SK-N-SH (cell line): ENCODE measurements at regions not wholly inside any gene's neighbourhood (a gene's known extent, or its start where the extent isn't known, plus 50 kb on each side); places are given as distances from the start of the nearest gene placed in this dataset.

Source experiments
- CTCF ChIA-PET: fragments of 300-600, 350-600 bp; formaldehyde crosslinking; extraction: SDS; loops from one replicate; lab custom pipeline; 2021; lab: Yijun Ruan, JAX
- POLR2A ChIA-PET: fragments of 350-600 bp; sonication (Branson Sonifier 250); formaldehyde crosslinking; extraction: SDS; loops from one replicate; lab custom pipeline; 2020; ENCODE audit warnings: antibody characterized with exemption, inconsistent platforms; lab: Yijun Ruan, JAX
- DNase-seq: peaks from one replicate; pipeline ENCODE4 v3.0.0; 2012
- H2AFZ ChIP-seq: fragments of 200-600 bp; sonication (generic); 2 replicates; pipeline ENCODE4 v1.8.1; 2016; ENCODE audit warnings: antibody characterized with exemption, mild to moderate bottlenecking, low read depth
- H3F3A ChIP-seq: fragments of 200-600 bp; sonication (generic); replicated peaks from 2 replicates; pipeline ENCODE3; 2016; ENCODE audit warnings: antibody characterized with exemption, mild to moderate bottlenecking; ENCODE audit not compliant: insufficient read depth
- H3K27ac ChIP-seq, 2 experiments: fragments of 200-500 bp in 1 of 2; fragments of 200-600 bp in 1 of 2; sonication (Bioruptor generic) in 1 of 2; sonication (generic), shearing (Covaris generic) in 1 of 2; 2 replicates each; pipeline versions ENCODE4 v1.5.1 to v1.6.1; 2014 to 2016; ENCODE audit warnings: low read depth in 2 of 2, inconsistent platforms in 1 of 2, low read length in 1 of 2, mild to moderate bottlenecking in 1 of 2, mixed read lengths in 1 of 2
- H3K27me3 ChIP-seq: fragments of 200-600 bp; sonication (generic), shearing (Covaris generic); 2 replicates; pipeline ENCODE4 v1.6.1; 2016; ENCODE audit warnings: mixed run types; ENCODE audit not compliant: insufficient read depth
- H3K36me3 ChIP-seq, 2 experiments: fragments of 200-500 bp in 1 of 2; fragments of 200-600 bp in 1 of 2; sonication (Bioruptor generic) in 1 of 2; sonication (generic) in 1 of 2; replicated peaks in 1 of 2; 2 replicates each; pipeline versions ENCODE3 to v1.5.1; 2014 to 2016; ENCODE audit warnings: low read length in 1 of 2, mild to moderate bottlenecking in 1 of 2; ENCODE audit not compliant: insufficient read depth in 2 of 2, control insufficient read depth in 1 of 2
- H3K4me1 ChIP-seq, 2 experiments: fragments of 200-500 bp in 1 of 2; fragments of 200-600 bp in 1 of 2; sonication (Bioruptor generic) in 1 of 2; sonication (generic), shearing (Covaris generic) in 1 of 2; 2 replicates each; pipeline versions ENCODE4 v1.5.1 to v1.6.1; 2014 to 2016; ENCODE audit warnings: low read depth in 1 of 2, low read length in 1 of 2, mixed run types in 1 of 2; ENCODE audit not compliant: insufficient read depth in 2 of 2, control insufficient read depth in 1 of 2
- H3K4me2 ChIP-seq: fragments of 200-600 bp; sonication (generic), shearing (Covaris generic); 2 replicates; pipeline ENCODE4 v1.6.1; 2017; ENCODE audit warnings: mixed run types
- H3K4me3 ChIP-seq, 2 experiments: fragments of 200-500 bp in 1 of 2; fragments of 200-600 bp in 1 of 2; sonication (Bioruptor generic) in 1 of 2; sonication (generic), shearing (Covaris generic) in 1 of 2; 2 replicates each; pipeline versions ENCODE4 v1.5.1 to v1.8.1; 2014 to 2016; ENCODE audit warnings: low read depth in 2 of 2, inconsistent platforms in 1 of 2, low read length in 1 of 2, mild to moderate bottlenecking in 1 of 2, mixed read lengths in 1 of 2, moderate library complexity in 1 of 2
- H3K79me2 ChIP-seq: fragments of 200-600 bp; sonication (generic); 2 replicates; pipeline ENCODE4 v1.8.1; 2017; ENCODE audit warnings: mild to moderate bottlenecking; ENCODE audit not compliant: insufficient read depth
- H3K9ac ChIP-seq: fragments of 200-600 bp; sonication (generic); 2 replicates; pipeline ENCODE4 v1.6.1; 2017; ENCODE audit warnings: mixed run types
- H3K9me2 ChIP-seq: fragments of 200-600 bp; sonication (generic); 2 replicates; pipeline ENCODE4 v1.6.1; 2017; ENCODE audit warnings: mixed run types
- H3K9me3 ChIP-seq: fragments of 200-600 bp; sonication (generic); 2 replicates; pipeline ENCODE4 v1.6.1; 2017; ENCODE audit warnings: mixed run types, mild to moderate bottlenecking, moderate library complexity
- H4K20me1 ChIP-seq: fragments of 200-600 bp; sonication (generic); 2 replicates; pipeline ENCODE4 v1.6.1; 2017; ENCODE audit warnings: mild to moderate bottlenecking, mixed run types; ENCODE audit not compliant: insufficient read depth
- FOSL2 ChIP-seq: IDR thresholded peaks from 2 replicates; pipeline ENCODE4 v1.4.0; 2012; ENCODE audit warnings: low read depth, mild to moderate bottlenecking, moderate library complexity, borderline replicate concordance
- FOXJ3 ChIP-seq: sonication (generic); formaldehyde crosslinking; IDR thresholded peaks from 2 replicates; pipeline ENCODE4 v1.5.1; 2020; ENCODE audit warnings: mild to moderate bottlenecking, missing genetic modification reagents
- RFX5 ChIP-seq: IDR thresholded peaks from 2 replicates; pipeline ENCODE4 v1.6.1; 2012; ENCODE audit warnings: mild to moderate bottlenecking, improper control_type of control experiment, low read length
- TAF1 ChIP-seq: IDR thresholded peaks from 2 replicates; pipeline ENCODE4 v1.6.1; 2012; ENCODE audit warnings: low read depth, mild to moderate bottlenecking, low read length, moderate library complexity, borderline replicate concordance
- TEAD4 ChIP-seq: IDR thresholded peaks from 2 replicates; pipeline ENCODE4 v1.4.0; 2012; ENCODE audit warnings: mild to moderate bottlenecking, borderline replicate concordance; ENCODE audit not compliant: insufficient read depth
- WGBS: methylation state at CpG from one replicate; pipeline ENCODE4 v1.1.6; 2017; ENCODE audit warnings: low lambda C conversion rate; 5-methylcytosine and 5-hydroxymethylcytosine counted together
- TF ChIP-seq, protein P1 (sequence below): IDR thresholded peaks from 2 replicates; pipeline ENCODE4 v1.6.1; 2012; ENCODE audit warnings: mild to moderate bottlenecking, low read depth, low read length, moderate library complexity
- TF ChIP-seq, protein P2 (sequence below): IDR thresholded peaks from 2 replicates; pipeline ENCODE4; 2012

DNA sequence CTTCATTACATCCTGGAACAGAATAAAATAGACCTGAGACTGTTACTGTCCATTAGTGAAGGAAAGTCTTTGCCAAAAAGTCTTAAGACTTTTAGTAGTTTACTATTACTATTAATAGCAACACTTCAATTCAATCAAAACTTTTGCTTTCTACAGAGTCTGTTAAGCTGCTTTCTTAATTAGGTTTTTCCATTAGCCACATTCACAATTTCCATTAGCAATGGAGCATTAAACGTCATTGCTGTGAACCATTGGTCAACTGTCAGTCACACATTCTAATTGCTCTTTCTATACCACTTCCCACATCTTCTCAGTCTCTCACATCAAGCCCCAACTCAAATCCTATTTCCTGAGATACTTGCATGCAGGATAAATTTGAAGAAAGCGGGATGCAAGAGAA, 736.6 kb upstream of the SORCS1 start (continued):
- TF ChIP-seq, protein P1, sequence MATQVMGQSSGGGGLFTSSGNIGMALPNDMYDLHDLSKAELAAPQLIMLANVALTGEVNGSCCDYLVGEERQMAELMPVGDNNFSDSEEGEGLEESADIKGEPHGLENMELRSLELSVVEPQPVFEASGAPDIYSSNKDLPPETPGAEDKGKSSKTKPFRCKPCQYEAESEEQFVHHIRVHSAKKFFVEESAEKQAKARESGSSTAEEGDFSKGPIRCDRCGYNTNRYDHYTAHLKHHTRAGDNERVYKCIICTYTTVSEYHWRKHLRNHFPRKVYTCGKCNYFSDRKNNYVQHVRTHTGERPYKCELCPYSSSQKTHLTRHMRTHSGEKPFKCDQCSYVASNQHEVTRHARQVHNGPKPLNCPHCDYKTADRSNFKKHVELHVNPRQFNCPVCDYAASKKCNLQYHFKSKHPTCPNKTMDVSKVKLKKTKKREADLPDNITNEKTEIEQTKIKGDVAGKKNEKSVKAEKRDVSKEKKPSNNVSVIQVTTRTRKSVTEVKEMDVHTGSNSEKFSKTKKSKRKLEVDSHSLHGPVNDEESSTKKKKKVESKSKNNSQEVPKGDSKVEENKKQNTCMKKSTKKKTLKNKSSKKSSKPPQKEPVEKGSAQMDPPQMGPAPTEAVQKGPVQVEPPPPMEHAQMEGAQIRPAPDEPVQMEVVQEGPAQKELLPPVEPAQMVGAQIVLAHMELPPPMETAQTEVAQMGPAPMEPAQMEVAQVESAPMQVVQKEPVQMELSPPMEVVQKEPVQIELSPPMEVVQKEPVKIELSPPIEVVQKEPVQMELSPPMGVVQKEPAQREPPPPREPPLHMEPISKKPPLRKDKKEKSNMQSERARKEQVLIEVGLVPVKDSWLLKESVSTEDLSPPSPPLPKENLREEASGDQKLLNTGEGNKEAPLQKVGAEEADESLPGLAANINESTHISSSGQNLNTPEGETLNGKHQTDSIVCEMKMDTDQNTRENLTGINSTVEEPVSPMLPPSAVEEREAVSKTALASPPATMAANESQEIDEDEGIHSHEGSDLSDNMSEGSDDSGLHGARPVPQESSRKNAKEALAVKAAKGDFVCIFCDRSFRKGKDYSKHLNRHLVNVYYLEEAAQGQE = no peak
- TF ChIP-seq RFX5 (no peak), TEAD4 (no peak), FOXJ3 (no peak), FOSL2 (no peak)
- TF ChIP-seq, protein P2, sequence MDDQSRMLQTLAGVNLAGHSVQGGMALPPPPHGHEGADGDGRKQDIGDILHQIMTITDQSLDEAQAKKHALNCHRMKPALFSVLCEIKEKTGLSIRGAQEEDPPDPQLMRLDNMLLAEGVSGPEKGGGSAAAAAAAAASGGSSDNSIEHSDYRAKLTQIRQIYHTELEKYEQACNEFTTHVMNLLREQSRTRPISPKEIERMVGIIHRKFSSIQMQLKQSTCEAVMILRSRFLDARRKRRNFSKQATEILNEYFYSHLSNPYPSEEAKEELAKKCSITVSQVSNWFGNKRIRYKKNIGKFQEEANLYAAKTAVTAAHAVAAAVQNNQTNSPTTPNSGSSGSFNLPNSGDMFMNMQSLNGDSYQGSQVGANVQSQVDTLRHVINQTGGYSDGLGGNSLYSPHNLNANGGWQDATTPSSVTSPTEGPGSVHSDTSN = no peak

DNA sequence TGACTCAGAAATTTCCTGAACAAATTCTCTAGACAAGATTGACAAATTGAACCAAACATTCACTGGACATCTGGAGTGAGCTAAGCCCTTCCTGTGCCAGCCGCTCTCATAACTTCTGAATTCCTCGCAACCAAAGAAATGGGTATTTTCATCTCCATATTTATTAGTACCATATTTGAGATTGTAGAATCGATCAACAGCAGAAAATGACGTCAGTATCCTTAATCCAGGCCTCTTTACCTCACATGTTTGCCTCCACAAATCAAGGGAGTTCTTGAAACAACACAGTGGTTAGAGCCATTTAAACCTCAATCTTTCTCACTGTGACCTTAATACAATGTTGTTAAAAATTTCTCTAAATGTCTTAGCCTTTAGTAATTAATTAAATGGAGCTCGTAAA, 735.6 kb upstream of the SORCS1 start:
- Histone ChIP-seq H3K9ac (no peak overlapping the region), H3K36me3 (no peaks in the 10 kb centered on the region), H3K9me2 (no peaks in the 10 kb centered on the region), H3K4me3 (no peak overlapping the region), H3K27ac (no peak overlapping the region), H3K27me3 (no peaks in the 10 kb centered on the region), H3K4me1 (no peaks in the 10 kb centered on the region), H4K20me1 (no peaks in the 10 kb centered on the region), H3K9me3 (no peaks in the 10 kb centered on the region), H3K79me2 (no peaks in the 10 kb centered on the region), H2AFZ (no peak overlapping the region), H3K4me2 (no peak overlapping the region), H3F3A (no peaks in the 10 kb centered on the region)
- ChIA-PET CTCF (no interaction called here), POLR2A (no interaction called here)
- DNase-seq = no peak
- 59% methylated on average over 5 of the region's 5 CpGs for WGBS
- TF ChIP-seq RFX5 (no peak), TAF1 (no peak)
- TF ChIP-seq, protein P1 = no peak
